ENCODE measurements at regions not wholly inside any gene's neighbourhood (a gene's known extent, or its start where the extent isn't known, plus 50 kb on each side); places are given as distances from the start of the nearest gene placed in this dataset.
"Not testable (repeated sequence)": the region's sequence is repeated elsewhere in the genome, so short reads cannot be mapped to it uniquely, and the experiment has no call there.

DNA sequence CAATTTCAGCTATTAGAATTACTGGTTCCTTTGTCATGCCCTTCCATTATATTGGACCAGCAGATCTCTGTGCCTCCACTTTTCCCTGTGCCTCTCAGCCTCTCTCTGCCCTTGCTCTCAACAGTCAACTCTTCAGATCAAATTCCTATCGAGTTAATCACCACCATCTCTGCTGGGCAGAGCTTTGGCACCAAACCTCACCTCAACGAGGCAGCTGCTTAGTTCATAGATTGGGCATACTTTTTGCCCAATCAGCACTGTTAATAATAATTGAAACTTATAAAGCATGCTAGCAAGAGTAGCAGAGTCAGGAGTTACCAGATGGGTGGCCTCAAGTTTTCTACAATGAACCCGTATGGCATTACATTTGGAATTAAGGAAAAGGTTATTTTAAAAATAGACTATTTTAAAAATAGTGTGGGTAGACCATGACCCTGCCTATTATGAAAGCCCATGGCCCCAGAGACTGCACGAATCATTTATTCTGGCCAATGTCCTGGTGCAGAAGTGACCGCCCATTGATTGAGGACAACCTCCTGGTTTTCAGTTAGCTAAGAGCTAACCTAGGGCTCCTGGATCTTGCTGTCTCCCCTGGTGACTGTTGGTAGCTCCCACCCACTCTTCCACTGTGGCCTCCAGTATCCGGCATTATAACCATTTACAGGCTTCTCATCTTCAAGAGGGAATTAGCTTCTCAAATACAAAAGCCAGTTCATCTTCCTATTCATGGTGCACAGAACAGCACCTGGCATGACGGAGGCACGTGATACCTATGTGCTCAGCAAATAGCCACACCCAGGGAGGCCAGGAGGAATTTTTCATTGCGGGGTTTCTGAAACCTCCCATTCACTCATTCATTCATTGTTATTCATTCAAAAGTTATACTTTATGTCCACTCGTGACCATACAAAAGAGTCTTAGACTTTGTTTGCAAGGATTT, 265.4 kb downstream of the INHBA start:
- TF ChIP-seq, protein P1, sequence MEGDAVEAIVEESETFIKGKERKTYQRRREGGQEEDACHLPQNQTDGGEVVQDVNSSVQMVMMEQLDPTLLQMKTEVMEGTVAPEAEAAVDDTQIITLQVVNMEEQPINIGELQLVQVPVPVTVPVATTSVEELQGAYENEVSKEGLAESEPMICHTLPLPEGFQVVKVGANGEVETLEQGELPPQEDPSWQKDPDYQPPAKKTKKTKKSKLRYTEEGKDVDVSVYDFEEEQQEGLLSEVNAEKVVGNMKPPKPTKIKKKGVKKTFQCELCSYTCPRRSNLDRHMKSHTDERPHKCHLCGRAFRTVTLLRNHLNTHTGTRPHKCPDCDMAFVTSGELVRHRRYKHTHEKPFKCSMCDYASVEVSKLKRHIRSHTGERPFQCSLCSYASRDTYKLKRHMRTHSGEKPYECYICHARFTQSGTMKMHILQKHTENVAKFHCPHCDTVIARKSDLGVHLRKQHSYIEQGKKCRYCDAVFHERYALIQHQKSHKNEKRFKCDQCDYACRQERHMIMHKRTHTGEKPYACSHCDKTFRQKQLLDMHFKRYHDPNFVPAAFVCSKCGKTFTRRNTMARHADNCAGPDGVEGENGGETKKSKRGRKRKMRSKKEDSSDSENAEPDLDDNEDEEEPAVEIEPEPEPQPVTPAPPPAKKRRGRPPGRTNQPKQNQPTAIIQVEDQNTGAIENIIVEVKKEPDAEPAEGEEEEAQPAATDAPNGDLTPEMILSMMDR (IDR thresholded peaks at IDR 0.05) = no peak
- no peak for TF ChIP-seq POLR2A (IDR thresholded peaks at IDR 0.05)
- no peaks in the 10 kb centered on the region for H3K4me1 ChIP-seq
- intact Hi-C loops (cut with DNase I; ENCODE audit: low total_unique reads) = no loop called here

DNA sequence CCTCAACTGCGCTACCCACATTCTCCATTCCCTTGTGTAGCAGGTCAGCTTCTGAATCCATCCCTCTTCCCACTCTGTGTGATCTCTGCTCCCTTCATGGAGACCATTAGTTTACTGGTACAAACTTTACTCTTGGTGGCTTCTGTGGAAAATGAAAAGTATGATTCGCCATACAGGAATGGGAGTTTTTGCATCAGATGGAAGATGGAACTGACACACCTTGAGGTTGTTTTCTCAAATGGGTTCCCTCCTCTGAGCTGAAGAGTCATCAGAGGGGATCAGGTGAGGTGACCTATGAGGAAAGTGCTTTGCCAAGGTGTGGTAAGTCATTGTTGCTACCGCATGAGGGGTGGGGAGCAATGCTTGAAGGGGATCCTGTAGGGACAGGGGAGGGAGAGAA, 266.8 kb downstream of the INHBA start:
- no peak overlapping the region for H3K4me3 ChIP-seq
- intact Hi-C loops (cut with DNase I; ENCODE audit: low total_unique reads) = no loop called here

More for the DNA sequence above, 265.4 kb downstream of the INHBA start:
- H3K27me3 ChIP-seq = no peaks in the 10 kb centered on the region
- no peak for DNase-seq
- H3K4me3 ChIP-seq = no peak overlapping the region
- H3K27ac ChIP-seq = no peak overlapping the region
- H3K36me3 ChIP-seq = no peaks in the 10 kb centered on the region
- no peaks in the 10 kb centered on the region for H3K9me3 ChIP-seq

DNA sequence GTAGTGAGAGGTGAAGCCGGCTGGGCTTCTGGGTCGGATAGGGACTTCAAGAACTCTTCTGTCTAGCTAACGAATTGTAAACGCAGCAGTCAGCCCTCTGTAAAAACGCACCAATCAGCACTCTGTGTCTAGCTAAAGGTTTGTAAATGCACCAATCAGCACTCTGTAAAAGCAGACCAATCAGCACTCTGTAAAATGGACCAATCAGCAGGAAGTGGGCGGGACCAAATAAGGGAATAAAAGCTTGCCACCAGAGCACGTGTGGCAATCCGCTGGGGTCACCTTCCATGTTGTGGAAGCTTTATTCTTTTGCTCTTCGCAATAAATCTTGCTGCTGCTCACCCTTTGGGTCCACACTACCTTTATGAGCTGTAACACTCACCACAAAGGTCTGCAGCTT, 267.9 kb downstream of the INHBA start:
- H3K4me1 ChIP-seq; H3K9me3 ChIP-seq; H3K27me3 ChIP-seq; DNase-seq; H3K27ac ChIP-seq; H3K4me3 ChIP-seq; H3K36me3 ChIP-seq; intact Hi-C loops (cut with DNase I; ENCODE audit: low total_unique reads): not testable (repeated sequence)

More for the DNA sequence above, 266.8 kb downstream of the INHBA start:
- H3K27ac ChIP-seq = no peak overlapping the region
- no peaks in the 10 kb centered on the region for H3K9me3 ChIP-seq
- H3K36me3 ChIP-seq = no peaks in the 10 kb centered on the region
- TF ChIP-seq POLR2A (IDR thresholded peaks at IDR 0.05) = no peak
- DNase-seq = no peak
- no peaks in the 10 kb centered on the region for H3K4me1 ChIP-seq
- H3K27me3 ChIP-seq = no peaks in the 10 kb centered on the region

DNA sequence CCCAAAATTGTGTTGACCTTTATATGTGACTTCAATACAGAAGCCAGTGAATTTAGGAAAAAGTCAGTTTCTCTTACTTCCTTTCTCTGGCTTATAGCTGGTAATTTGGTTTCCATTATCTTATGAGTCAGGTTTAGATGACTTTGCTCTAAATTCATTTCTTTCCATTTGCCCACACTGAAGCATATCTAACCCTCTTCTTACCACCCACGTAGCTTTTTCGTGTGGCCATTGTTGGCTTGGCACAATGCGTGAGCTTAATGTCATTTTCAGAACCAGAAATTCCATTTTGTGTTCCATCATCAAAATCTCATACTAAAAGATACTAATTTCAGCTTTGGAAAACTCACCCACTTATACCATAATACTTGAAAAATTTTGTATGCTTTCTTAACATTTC, 271.2 kb downstream of the INHBA start:
- H3K36me3 ChIP-seq = no peaks in the 10 kb centered on the region
- no peaks in the 10 kb centered on the region for H3K9me3 ChIP-seq
- TF ChIP-seq POLR2A (IDR thresholded peaks at IDR 0.05) = no peak
- TF ChIP-seq, protein P1 (IDR thresholded peaks at IDR 0.05) = no peak
- intact Hi-C loops (cut with DNase I; ENCODE audit: low total_unique reads) = no loop called here
- no peaks in the 10 kb centered on the region for H3K27me3 ChIP-seq
- H3K4me1 ChIP-seq = no peaks in the 10 kb centered on the region
- no peak overlapping the region for H3K4me3 ChIP-seq
- H3K27ac ChIP-seq = no peak overlapping the region
- no peak for DNase-seq

DNA sequence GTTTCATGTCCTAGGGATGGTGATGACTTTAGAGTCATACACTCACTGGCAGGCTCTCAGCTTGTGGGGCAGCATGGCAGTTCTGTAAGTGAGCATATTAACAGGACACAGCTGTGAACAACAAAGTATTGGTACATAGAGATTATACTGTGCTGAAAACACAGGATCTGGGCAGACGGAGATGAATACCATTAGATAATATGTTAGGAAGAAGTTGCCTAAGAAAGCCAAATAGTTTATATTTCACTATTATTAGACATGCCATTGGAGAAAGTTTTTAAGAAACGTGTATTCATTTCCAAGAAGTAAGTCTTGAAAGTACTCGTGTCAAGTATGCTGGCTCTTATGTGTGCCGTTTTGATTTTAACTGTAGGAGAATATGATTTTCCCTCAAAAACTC, 274.5 kb downstream of the INHBA start:
- Histone ChIP-seq H3K9me3 (no peaks in the 10 kb centered on the region), H3K27me3 (no peaks in the 10 kb centered on the region), H3K27ac (no peak overlapping the region), H3K4me3 (no peak overlapping the region), H3K4me1 (no peaks in the 10 kb centered on the region), H3K36me3 (no peaks in the 10 kb centered on the region)
- no peak for DNase-seq
- no peak for TF ChIP-seq POLR2A (IDR thresholded peaks at IDR 0.05)
- TF ChIP-seq, protein P1 (IDR thresholded peaks at IDR 0.05) = no peak
- intact Hi-C loops (cut with DNase I; ENCODE audit: low total_unique reads) = no loop called here

DNA sequence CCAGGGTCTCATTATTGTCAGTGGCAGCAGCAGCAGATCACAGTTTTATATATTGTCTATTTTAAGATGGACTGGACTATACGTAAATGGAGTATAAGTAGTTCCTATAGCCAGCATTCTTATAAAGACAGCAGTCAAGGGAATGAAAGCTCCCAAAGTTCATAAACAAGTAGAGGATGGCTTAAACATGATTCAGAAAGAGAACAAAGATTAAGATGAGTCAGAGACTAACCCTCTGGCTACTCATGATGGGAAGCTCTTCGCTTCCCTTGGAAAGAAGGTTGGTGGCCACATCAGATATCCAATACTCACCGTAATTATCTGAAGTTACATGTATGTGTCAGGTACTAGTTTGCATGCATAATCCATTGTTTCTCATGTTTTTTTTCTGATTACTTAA, 277.0 kb downstream of the INHBA start:
- no peak for DNase-seq
- Histone ChIP-seq H3K4me1 (no peaks in the 10 kb centered on the region), H3K36me3 (no peaks in the 10 kb centered on the region), H3K27ac (no peak overlapping the region), H3K27me3 (no peaks in the 10 kb centered on the region), H3K9me3 (no peaks in the 10 kb centered on the region), H3K4me3 (no peak overlapping the region)
- TF ChIP-seq, protein P1 (IDR thresholded peaks at IDR 0.05) = no peak
- no peak for TF ChIP-seq POLR2A (IDR thresholded peaks at IDR 0.05)
- intact Hi-C loops (cut with DNase I; ENCODE audit: low total_unique reads) = no loop called here
